ENCODE measurements at regions not wholly inside any gene's neighbourhood (a gene's known extent, or its start where the extent isn't known, plus 50 kb on each side); places are given as distances from the start of the nearest gene placed in this dataset.

DNA sequence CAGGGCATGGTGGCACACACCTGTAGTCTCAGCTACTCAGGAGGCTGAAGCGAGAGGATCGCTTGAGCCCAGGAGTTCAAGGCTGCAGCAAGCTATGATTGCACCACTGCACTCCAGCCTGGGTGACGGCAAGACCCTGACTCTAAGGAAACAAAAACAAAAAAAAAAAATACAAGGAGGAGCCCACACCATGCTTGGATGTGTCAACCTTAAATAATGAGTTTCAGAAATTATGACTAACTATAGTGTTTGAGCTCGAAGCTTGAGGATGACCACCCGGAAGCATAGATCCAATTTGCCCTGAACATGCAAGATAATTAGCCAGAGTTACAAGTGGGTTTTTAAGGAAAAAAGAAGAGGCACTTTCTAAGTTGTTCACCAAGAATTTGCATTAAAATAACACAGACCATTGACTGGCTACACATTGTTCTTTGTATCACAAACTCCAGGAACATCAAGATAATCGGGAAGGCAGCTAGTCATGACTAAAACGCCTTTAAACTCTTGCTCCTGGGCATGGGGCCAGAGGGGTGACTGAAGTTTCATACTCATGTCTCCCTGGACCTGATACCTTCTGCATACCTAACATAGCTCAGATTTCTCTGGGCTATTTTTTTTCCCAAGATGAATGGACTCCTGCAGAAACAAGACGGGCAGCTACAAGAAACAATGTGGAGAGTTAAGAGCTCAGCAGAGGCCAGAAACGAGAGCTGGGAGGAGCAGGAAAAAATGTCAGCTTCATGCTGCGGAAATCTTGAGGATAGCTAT is 289.6 kb downstream of the PREX1 start:
- TF ChIP-seq, protein P1, sequence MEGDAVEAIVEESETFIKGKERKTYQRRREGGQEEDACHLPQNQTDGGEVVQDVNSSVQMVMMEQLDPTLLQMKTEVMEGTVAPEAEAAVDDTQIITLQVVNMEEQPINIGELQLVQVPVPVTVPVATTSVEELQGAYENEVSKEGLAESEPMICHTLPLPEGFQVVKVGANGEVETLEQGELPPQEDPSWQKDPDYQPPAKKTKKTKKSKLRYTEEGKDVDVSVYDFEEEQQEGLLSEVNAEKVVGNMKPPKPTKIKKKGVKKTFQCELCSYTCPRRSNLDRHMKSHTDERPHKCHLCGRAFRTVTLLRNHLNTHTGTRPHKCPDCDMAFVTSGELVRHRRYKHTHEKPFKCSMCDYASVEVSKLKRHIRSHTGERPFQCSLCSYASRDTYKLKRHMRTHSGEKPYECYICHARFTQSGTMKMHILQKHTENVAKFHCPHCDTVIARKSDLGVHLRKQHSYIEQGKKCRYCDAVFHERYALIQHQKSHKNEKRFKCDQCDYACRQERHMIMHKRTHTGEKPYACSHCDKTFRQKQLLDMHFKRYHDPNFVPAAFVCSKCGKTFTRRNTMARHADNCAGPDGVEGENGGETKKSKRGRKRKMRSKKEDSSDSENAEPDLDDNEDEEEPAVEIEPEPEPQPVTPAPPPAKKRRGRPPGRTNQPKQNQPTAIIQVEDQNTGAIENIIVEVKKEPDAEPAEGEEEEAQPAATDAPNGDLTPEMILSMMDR (IDR thresholded peaks at IDR 0.05), result no peak
- TF ChIP-seq POLR2A (IDR thresholded peaks at IDR 0.05), result no peak

All from right lobe of liver (tissue), 4 donors.